22Rv1 (cell line): ENCODE measurements at regions not wholly inside any gene's neighbourhood (a gene's known extent, or its start where the extent isn't known, plus 50 kb on each side); places are given as distances from the start of the nearest gene placed in this dataset.

ENCODE experiments used
- H3K27ac ChIP-seq: fragments of 450-650 bp; 2 replicates; pipeline ENCODE4 v1.5.1; 2017
- ZFX ChIP-seq: fragments of 450-650 bp; IDR thresholded peaks from 2 replicates; pipeline ENCODE4 v1.6.1; 2017; ENCODE audit warnings: antibody characterized with exemption, borderline replicate concordance
- TF ChIP-seq, protein P1 (sequence below): fragments of 450-650 bp; IDR thresholded peaks from 2 replicates; pipeline ENCODE4 v1.5.1; 2017; ENCODE audit warnings: mild to moderate bottlenecking

GRCh38 chr1:234975941-234976860 lies 152.4 kb downstream of the TOMM20 start:
- no peak for TF ChIP-seq ZFX
- TF ChIP-seq, protein P1, sequence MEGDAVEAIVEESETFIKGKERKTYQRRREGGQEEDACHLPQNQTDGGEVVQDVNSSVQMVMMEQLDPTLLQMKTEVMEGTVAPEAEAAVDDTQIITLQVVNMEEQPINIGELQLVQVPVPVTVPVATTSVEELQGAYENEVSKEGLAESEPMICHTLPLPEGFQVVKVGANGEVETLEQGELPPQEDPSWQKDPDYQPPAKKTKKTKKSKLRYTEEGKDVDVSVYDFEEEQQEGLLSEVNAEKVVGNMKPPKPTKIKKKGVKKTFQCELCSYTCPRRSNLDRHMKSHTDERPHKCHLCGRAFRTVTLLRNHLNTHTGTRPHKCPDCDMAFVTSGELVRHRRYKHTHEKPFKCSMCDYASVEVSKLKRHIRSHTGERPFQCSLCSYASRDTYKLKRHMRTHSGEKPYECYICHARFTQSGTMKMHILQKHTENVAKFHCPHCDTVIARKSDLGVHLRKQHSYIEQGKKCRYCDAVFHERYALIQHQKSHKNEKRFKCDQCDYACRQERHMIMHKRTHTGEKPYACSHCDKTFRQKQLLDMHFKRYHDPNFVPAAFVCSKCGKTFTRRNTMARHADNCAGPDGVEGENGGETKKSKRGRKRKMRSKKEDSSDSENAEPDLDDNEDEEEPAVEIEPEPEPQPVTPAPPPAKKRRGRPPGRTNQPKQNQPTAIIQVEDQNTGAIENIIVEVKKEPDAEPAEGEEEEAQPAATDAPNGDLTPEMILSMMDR = no peak
- H3K27ac ChIP-seq = peak overlapping the region; percentile 73

- H3K27ac ChIP-seq = peak overlapping the region; percentile 73
- TF ChIP-seq, protein P1 = no peak
- TF ChIP-seq ZFX = no peak
Observed at GRCh38 chr1:234975122-234975940, 153.3 kb downstream of the TOMM20 start.

DNA sequence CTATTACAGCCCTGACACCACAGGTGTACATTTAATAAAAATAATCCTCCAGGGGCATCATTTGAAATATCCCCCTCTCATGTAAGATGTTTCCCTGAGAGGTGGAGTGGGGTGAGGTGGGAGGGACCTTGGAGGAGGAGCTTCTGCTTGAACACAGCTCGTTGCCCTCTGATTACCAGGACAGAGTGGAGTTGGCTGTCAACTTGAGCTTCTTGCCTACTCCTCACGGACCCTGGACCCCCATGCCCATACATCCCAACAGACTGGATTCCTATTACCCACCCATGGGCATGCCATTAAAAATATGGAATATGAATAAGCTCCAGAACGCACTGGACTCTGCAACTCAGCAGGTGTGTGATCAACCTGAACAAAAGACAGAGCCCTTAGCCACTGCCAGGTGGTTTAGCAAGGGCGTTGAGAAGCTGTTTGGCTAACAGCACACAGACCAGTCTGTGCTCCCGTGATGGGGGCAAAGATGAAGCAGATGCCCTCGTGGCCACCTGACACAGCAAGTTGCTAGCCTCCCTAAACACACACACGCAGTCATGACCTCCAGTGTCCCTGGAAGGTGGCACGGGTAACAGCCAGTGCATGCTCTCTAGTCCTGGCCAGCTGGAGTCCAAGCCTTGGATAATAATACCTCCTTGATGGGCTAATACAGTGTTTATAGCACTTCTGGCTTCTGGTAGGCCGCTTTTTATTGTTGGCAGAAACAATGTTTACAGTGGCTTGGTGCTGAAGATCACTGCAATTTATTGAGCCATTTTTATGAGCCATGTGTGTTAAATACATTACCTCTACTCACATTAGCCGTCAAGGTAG lies 155.0 kb downstream of the TOMM20 start:
- TF ChIP-seq, protein P1 = no peak
- no peak for TF ChIP-seq ZFX
- peak overlapping the region; percentile 73 for H3K27ac ChIP-seq

GRCh38 chr1:234972411-234973191 lies 156.0 kb downstream of the TOMM20 start:
- H3K27ac ChIP-seq = peak overlapping the region; percentile 86; the same call in 1 of the 2 replicates
- TF ChIP-seq, protein P1 = no peak
- TF ChIP-seq ZFX = no peak

DNA sequence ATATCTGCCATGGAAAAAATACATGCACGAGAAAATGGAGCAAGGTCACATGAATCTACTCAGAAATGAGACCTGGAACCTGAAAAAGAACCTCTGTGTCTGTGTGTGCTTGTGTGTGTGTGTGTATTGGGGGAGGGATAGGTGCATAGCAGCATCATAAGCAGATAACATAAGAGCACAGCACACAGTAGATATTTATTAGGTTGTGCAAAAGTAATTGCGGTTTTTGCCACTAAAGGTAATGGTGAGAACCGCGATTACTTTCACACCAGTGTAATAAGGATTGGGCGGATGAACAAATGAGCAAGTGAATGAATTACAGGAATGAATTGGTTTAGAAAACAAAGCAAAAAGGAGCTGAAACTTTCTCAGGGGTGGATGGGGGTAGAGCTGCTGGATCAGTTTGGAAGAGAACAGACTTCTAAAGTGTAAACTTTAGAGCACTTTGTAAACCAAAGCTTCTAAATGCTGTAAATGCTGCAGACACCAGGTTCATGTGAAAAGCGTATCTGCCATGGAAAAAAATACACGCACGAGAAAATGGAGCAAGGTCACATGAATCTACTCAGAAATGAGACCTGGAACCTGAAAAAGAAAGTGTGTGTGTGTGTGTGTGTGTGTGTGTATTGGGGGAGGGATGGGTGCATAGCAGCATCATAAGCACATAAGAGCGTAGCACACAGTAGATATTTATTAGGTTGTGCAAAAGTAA lies 156.9 kb downstream of the TOMM20 start:
- peak overlapping the region; percentile 86 for H3K27ac ChIP-seq
- TF ChIP-seq ZFX = no peak
- TF ChIP-seq, protein P1 = no peak
